Activated CD4-positive, alpha-beta memory T cell treated with anti-CD3 and anti-CD28 coated beads for 36 hours (primary cell): ENCODE measurements at regions not wholly inside any gene's neighbourhood (a gene's known extent, or its start where the extent isn't known, plus 50 kb on each side); places are given as distances from the start of the nearest gene placed in this dataset.
"Not testable (repeated sequence)": the region's sequence is repeated elsewhere in the genome, so short reads cannot be mapped to it uniquely, and the experiment has no call there.

Experiments used
- CTCF ChIA-PET: fragments of 350-600 bp; sonication (Branson Sonifier 250); formaldehyde crosslinking; loops from one replicate; lab custom pipeline; 2021; ENCODE audit warnings: antibody characterized with exemption, inconsistent platforms; lab: Charles Lee
- POLR2A ChIA-PET: fragments of 350-600 bp; sonication (Branson Sonifier 250); formaldehyde crosslinking; loops from one replicate; lab custom pipeline; 2021; ENCODE audit warnings: antibody characterized with exemption; lab: Charles Lee
- DNase-seq: peaks from one replicate; pipeline ENCODE4 v3.0.0-alpha.2; 2020
- H3K27ac Mint-ChIP-seq: one replicate; pipeline ENCODE4 v1.8.0; 2021; ENCODE audit warnings: mixed read lengths
- H3K27me3 Mint-ChIP-seq: one replicate; pipeline ENCODE4 v1.8.0; 2021; ENCODE audit warnings: mixed read lengths
- H3K36me3 Mint-ChIP-seq: one replicate; pipeline ENCODE4 v1.8.0; 2021; ENCODE audit warnings: mixed read lengths
- H3K4me1 Mint-ChIP-seq: one replicate; pipeline ENCODE4 v1.8.0; 2021; ENCODE audit warnings: low read depth, mixed read lengths
- H3K4me3 Mint-ChIP-seq: one replicate; pipeline ENCODE4 v1.8.0; 2021; ENCODE audit warnings: mild to moderate bottlenecking, mixed read lengths
- H3K9me3 Mint-ChIP-seq: one replicate; pipeline ENCODE4 v1.8.0; 2021; ENCODE audit warnings: mixed read lengths
- intact Hi-C: fragments of 100-400 bp; cut with micrococcal nuclease; formaldehyde crosslinking; loops from one replicate; pipeline ENCODE4 v1.15.1; 2023

DNA sequence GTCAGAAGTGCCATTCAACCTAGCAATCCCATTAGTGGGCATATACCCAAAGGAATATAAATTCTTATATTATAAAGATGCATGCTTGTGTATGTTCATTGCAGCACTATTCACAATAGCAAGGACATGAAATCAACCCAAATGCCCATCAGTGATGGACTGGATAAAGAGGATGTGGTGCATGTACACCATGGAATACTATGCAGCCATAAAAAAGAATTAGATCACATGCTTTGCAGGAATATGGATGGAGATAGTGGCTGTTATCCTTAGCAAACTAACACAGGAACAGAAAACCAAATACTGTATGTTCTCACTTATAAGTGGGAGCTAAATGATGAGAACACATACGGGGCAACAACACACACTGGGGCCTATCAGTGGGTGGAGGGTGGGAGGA, 75.5 kb upstream of the UCN3 start:
- intact Hi-C loops, H3K9me3 Mint-ChIP-seq, H3K27me3 Mint-ChIP-seq, H3K4me3 Mint-ChIP-seq, DNase-seq, POLR2A ChIA-PET, CTCF ChIA-PET: not testable (repeated sequence)
- H3K36me3 Mint-ChIP-seq: peaks cover 22% of the 10 kb centered on the region
- H3K4me1 Mint-ChIP-seq: peaks cover 58% of the 10 kb centered on the region
- H3K27ac Mint-ChIP-seq: peak overlapping the region; percentile 95

GRCh38 chr10:5291501-5292195, 73.1 kb upstream of the UCN3 start:
- CTCF ChIA-PET: interaction anchor here (0.8 to 2.3 kb wide), 8 partner anchors 8 to 442 kb away, joined by 3 to 7 read pairs (median 4); no protein-coding TSS in a partner anchor
- POLR2A ChIA-PET: interaction anchor here (1.2 to 1.6 kb wide), 4 partner anchors 10 to 26 kb away, joined by 3 to 10 read pairs (median 6); no protein-coding TSS in a partner anchor
- intact Hi-C loops: loop anchor here (1.0 to 10.0 kb wide), 10 partner anchors 26 to 763 kb away; partner anchors contain the start of genes GDI2, IL15RA and TASOR2

GRCh38 chr10:5292196-5292735, 72.5 kb upstream of the UCN3 start:
- Mint-ChIP-seq H3K27me3 (no peaks in the 10 kb centered on the region), H3K36me3 (peaks cover 32% of the 10 kb centered on the region), H3K27ac (peak overlapping the region; percentile 95), H3K9me3 (peaks cover 5% of the 10 kb centered on the region), H3K4me3 (peak overlapping the region; percentile 86), H3K4me1 (peaks cover 72% of the 10 kb centered on the region)
- intact Hi-C loops: loop anchor here (1.0 to 10.0 kb wide), 9 partner anchors 64 to 763 kb away; partner anchors contain the start of genes GDI2, IL15RA and TASOR2
- DNase-seq: peak; percentile 71
- ChIA-PET POLR2A (interaction anchor here (1.0 to 1.3 kb wide), 3 partner anchors 10 to 948 kb away, joined by 3 to 8 read pairs (median 4); no protein-coding TSS in a partner anchor), CTCF (interaction anchor here (0.8 to 2.3 kb wide), 5 partner anchors 9 to 443 kb away, joined by 3 to 7 read pairs (median 3); no protein-coding TSS in a partner anchor)

More at GRCh38 chr10:5291501-5292195, 73.1 kb upstream of the UCN3 start:
- Mint-ChIP-seq H3K27me3 (no peaks in the 10 kb centered on the region), H3K9me3 (peaks cover 5% of the 10 kb centered on the region), H3K36me3 (peaks cover 29% of the 10 kb centered on the region), H3K27ac (peak overlapping the region; percentile 95), H3K4me1 (peaks cover 69% of the 10 kb centered on the region), H3K4me3 (peak overlapping the region; percentile 86)
- DNase-seq: peak; percentile 88

GRCh38 chr10:5292970-5293369, 71.8 kb upstream of the UCN3 start:
- CTCF ChIA-PET: interaction anchor here (0.6 to 2.0 kb wide), 10 partner anchors 8 to 443 kb away, joined by 3 to 9 read pairs (median 5); no protein-coding TSS in a partner anchor
- intact Hi-C loops: loop anchor here (1.0 to 10.0 kb wide), 9 partner anchors 63 to 762 kb away; partner anchors contain the start of genes GDI2, IL15RA and TASOR2
- H3K27me3 Mint-ChIP-seq, H3K9me3 Mint-ChIP-seq, DNase-seq: not testable (repeated sequence)
- Mint-ChIP-seq H3K27ac (peak overlapping the region; percentile 95), H3K36me3 (peaks cover 39% of the 10 kb centered on the region), H3K4me3 (peak overlapping the region; percentile 86), H3K4me1 (peaks cover 79% of the 10 kb centered on the region)
- POLR2A ChIA-PET: interaction anchor here (1.0 to 1.5 kb wide), 5 partner anchors 9 to 948 kb away, joined by 3 to 9 read pairs (median 6); no protein-coding TSS in a partner anchor

DNA sequence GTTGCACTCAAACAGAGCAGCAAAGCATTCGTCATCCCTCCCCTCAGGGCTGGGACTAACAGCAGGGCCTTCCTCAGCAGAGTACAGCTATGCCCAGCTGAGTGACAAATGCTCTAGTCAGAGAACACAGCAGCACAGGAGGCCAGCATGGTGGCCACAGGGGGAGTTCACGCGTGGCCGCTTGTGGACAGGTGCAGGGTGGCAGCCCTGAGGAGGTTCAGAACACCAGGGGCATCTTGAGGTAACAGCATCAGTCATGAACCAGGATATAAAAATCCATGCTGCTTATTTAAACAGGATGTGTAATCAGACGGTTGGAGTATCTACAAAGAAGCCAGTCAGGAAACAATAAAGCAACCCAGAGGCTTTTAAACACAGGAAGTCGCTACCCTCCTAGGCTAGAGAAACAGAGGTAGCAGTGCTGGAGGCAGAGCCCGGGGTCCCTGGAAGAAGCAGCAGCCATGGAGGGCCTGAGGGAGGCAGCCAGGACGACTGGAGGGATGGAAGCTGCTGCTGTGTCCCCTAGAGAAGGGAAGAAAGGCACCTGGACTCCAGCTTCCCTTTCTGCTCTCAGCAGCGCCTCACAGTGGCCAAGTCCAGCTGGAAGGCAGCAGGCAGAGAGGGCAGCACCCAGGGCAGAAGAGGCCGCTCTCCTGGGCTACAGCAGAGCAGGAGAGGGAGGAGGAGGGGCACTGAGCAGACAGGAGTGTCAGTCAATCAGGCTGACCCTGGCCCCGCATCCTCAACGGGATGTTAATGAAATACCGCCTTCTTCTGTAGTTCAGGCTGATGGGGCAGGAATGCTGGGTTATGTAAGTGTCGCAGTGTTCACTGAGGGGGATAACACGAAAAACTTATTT, 70.8 kb upstream of the UCN3 start:
- ChIA-PET POLR2A (interaction anchor here (0.7 to 1.5 kb wide), 4 partner anchors 10 to 49 kb away, joined by 6 to 11 read pairs (median 8); no protein-coding TSS in a partner anchor), CTCF (interaction anchor here (0.6 to 2.0 kb wide), 11 partner anchors 9 to 444 kb away, joined by 3 to 9 read pairs (median 6); no protein-coding TSS in a partner anchor)
- Mint-ChIP-seq H3K27ac (peak overlapping the region; percentile 95), H3K27me3 (no peaks in the 10 kb centered on the region), H3K9me3 (peaks cover 5% of the 10 kb centered on the region), H3K36me3 (peaks cover 43% of the 10 kb centered on the region), H3K4me3 (peak overlapping the region; percentile 86), H3K4me1 (peaks cover 79% of the 10 kb centered on the region)
- intact Hi-C loops: loop anchor here (5.0 to 10.0 kb wide), 8 partner anchors 127 to 761 kb away; partner anchors contain the start of genes GDI2, IL15RA and TASOR2
- DNase-seq: peak; percentile 91

DNA sequence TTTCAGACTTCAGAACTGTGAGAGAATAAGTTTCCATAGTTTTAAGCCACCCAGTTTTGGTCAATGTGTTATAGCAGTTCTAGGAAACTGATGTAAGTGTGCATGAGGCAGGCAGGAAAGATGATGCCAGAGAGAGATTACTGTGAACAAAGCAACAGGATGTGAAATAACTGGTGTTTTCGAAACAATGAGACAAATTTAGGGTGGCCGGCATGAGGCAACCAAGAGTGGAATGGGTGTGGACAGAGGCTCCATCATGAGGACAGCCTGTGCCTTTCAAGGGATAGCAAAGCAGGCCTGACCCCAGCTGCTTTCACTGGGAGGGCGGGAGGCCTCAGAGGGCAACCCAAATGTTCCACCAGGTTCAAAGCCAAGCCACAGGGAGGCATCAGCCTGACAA, 67.3 kb upstream of the UCN3 start:
- CTCF ChIA-PET: interaction anchor here (1.3 to 1.5 kb wide), 2 partner anchors 14 to 20 kb away, joined by 5 to 9 read pairs; no protein-coding TSS in a partner anchor
- POLR2A ChIA-PET: interaction anchor here (1.3 kb wide), 1 partner anchor 20 kb away, joined by 5 read pairs; no protein-coding TSS in a partner anchor
- H3K27ac Mint-ChIP-seq: peak overlapping the region; percentile 95
- peak overlapping the region; percentile 57 for H3K4me3 Mint-ChIP-seq
- peak; percentile 69 for DNase-seq
- H3K4me1 Mint-ChIP-seq: peaks cover 56% of the 10 kb centered on the region
- no peaks in the 10 kb centered on the region for H3K27me3 Mint-ChIP-seq
- H3K9me3 Mint-ChIP-seq: no peaks in the 10 kb centered on the region
- H3K36me3 Mint-ChIP-seq: peaks cover 54% of the 10 kb centered on the region
- intact Hi-C loops: loop anchor here (1.0 to 10.0 kb wide), 7 partner anchors 20 to 757 kb away; partner anchors contain the start of genes GDI2, IL15RA and TASOR2

GRCh38 chr10:5297996-5298395, 66.8 kb upstream of the UCN3 start:
- H3K36me3 Mint-ChIP-seq: peaks cover 54% of the 10 kb centered on the region
- ChIA-PET POLR2A (interaction anchor here (1.1 to 1.3 kb wide), 2 partner anchors 17 to 20 kb away, joined by 3 to 5 read pairs; no protein-coding TSS in a partner anchor), CTCF (interaction anchor here (1.3 to 1.5 kb wide), 2 partner anchors 14 to 20 kb away, joined by 5 to 9 read pairs; no protein-coding TSS in a partner anchor)
- intact Hi-C loops: loop anchor here (1.0 to 10.0 kb wide), 7 partner anchors 19 to 757 kb away; partner anchors contain the start of genes GDI2, IL15RA and TASOR2
- H3K4me3 Mint-ChIP-seq: peak overlapping the region; percentile 57
- peaks cover 55% of the 10 kb centered on the region for H3K4me1 Mint-ChIP-seq
- H3K27me3 Mint-ChIP-seq: no peaks in the 10 kb centered on the region
- no peak for DNase-seq
- peak overlapping the region; percentile 95 for H3K27ac Mint-ChIP-seq
- H3K9me3 Mint-ChIP-seq: peaks cover under 1% of the 10 kb centered on the region

- intact Hi-C loops: loop anchor here (10.0 kb wide), 6 partner anchors 255 to 755 kb away; partner anchors contain the start of genes GDI2, IL15RA and TASOR2
- no peak for DNase-seq
- H3K27me3 Mint-ChIP-seq: no peaks in the 10 kb centered on the region
- no peak overlapping the region for H3K4me3 Mint-ChIP-seq
- H3K36me3 Mint-ChIP-seq: peaks cover 67% of the 10 kb centered on the region
- ChIA-PET POLR2A (no interaction called here), CTCF (interaction anchor here (1.1 to 1.9 kb wide), 3 partner anchors 9 to 407 kb away, joined by 3 to 7 read pairs (median 4); no protein-coding TSS in a partner anchor)
- H3K9me3 Mint-ChIP-seq: peaks cover 16% of the 10 kb centered on the region
- peaks cover 46% of the 10 kb centered on the region for H3K4me1 Mint-ChIP-seq
- H3K27ac Mint-ChIP-seq: no peak overlapping the region
Observed at GRCh38 chr10:5299950-5300349, 64.8 kb upstream of the UCN3 start.

- Mint-ChIP-seq H3K4me3 (no peak overlapping the region), H3K36me3 (peaks cover 49% of the 10 kb centered on the region), H3K27me3 (no peaks in the 10 kb centered on the region), H3K9me3 (peaks cover 20% of the 10 kb centered on the region), H3K27ac (no peak overlapping the region), H3K4me1 (peaks cover 16% of the 10 kb centered on the region)
- ChIA-PET CTCF (interaction anchor here (0.8 kb wide), 1 partner anchor 16 kb away, joined by 3 read pairs; no protein-coding TSS in a partner anchor), POLR2A (no interaction called here)
- intact Hi-C loops: no loop called here
- DNase-seq: no peak
Observed at GRCh38 chr10:5303504-5303903, 61.3 kb upstream of the UCN3 start.

DNA sequence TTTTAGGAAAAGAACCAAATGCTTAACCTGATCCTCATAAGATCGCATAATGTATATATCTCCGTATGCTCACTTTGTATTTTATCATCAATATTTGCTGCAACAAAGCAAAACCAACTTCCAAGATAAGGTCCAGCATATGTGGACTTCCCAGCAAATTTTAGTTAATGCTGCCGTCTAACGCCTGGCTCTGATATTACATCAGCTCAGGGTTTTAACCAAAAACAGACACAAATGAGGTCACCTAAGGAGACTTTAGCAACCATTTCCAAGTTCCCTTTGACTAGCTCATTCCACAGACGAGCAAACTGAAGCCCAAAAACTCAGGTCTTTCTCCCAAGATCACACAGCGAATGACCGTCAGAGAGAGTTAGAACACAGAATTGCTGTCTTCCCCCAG, 59.4 kb upstream of the UCN3 start:
- Mint-ChIP-seq H3K4me3 (no peak overlapping the region), H3K4me1 (peaks cover 23% of the 10 kb centered on the region), H3K9me3 (peaks cover 20% of the 10 kb centered on the region), H3K27me3 (no peaks in the 10 kb centered on the region), H3K36me3 (peaks cover 41% of the 10 kb centered on the region), H3K27ac (no peak overlapping the region)
- ChIA-PET CTCF (interaction anchor here (2.7 kb wide), 1 partner anchor 455 kb away, joined by 9 read pairs; no protein-coding TSS in a partner anchor), POLR2A (no interaction called here)
- no peak for DNase-seq
- intact Hi-C loops: no loop called here
